ENCODE measurements at regions not wholly inside any gene's neighbourhood (a gene's known extent, or its start where the extent isn't known, plus 50 kb on each side); places are given as distances from the start of the nearest gene placed in this dataset.

DNA sequence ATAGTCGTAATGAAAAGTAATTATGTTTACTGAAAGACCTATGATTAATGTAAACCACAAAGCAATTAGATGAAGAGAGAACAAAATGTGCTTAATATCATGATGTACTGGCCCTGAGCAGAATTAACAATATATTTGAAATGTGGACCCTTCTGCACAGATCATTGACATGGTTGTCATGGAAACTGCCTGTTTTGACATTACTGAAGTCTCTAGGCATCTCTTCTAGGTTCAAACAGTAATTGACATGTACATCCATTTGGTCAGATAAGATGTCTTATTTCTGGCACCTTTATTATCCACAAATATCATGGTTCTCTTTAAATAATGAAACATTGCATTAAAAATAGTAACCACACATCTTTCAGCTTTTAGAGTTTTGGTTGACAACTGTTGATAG is 251.7 kb upstream of the GNPDA2 start:
- no peaks in the 10 kb centered on the region for H3K36me3 ChIP-seq (ENCODE audit: control insufficient read depth in 4 of 4, insufficient read depth in 3 of 4, low read depth in 1 of 4, low read length in 3 of 4)
- H3K27ac ChIP-seq (ENCODE audit: low read depth in 1 of 2, low read length in 2 of 2): no peak overlapping the region
- no peak overlapping the region for H3K4me3 ChIP-seq (ENCODE audit: low read depth in 1 of 3, low read length in 3 of 3)
- H3K4me1 ChIP-seq (ENCODE audit: control insufficient read depth in 4 of 4, insufficient read depth in 4 of 4, low read length in 3 of 4): no peaks in the 10 kb centered on the region
- no peaks in the 10 kb centered on the region for H3K9me3 ChIP-seq (ENCODE audit: control insufficient read depth in 4 of 4, low read length in 3 of 4)
- H3K27me3 ChIP-seq (ENCODE audit: control insufficient read depth in 4 of 4, insufficient read depth in 4 of 4, low read length in 3 of 4): no peaks in the 10 kb centered on the region
- no peak overlapping the region for H3K9ac ChIP-seq (ENCODE audit: low read depth in 1 of 2, low read length in 2 of 2)
- no peak for TF ChIP-seq EGR1 (IDR thresholded peaks at IDR 0.05; ENCODE audit: low read depth in 2 of 2)
- no peak for TF ChIP-seq HNF4G (IDR thresholded peaks at IDR 0.05)
- no peak for TF ChIP-seq RAD21 (IDR thresholded peaks at IDR 0.05)
- no peak for TF ChIP-seq NR2F2 (IDR thresholded peaks at IDR 0.05)
- no peak for TF ChIP-seq RXRA (IDR thresholded peaks at IDR 0.05)
- TF ChIP-seq ZBTB33 (IDR thresholded peaks at IDR 0.05): no peak
- TF ChIP-seq TAF1 (conservative IDR thresholded peaks at IDR 0.05): no peak
- TF ChIP-seq MAX (IDR thresholded peaks at IDR 0.05): no peak
- no peak for TF ChIP-seq FOXA1 (IDR thresholded peaks at IDR 0.05)
- TF ChIP-seq, protein P1, sequence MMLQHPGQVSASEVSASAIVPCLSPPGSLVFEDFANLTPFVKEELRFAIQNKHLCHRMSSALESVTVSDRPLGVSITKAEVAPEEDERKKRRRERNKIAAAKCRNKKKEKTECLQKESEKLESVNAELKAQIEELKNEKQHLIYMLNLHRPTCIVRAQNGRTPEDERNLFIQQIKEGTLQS (IDR thresholded peaks at IDR 0.05): no peak
- TF ChIP-seq FOXA2 (IDR thresholded peaks at IDR 0.05): no peak
- TF ChIP-seq JUND (IDR thresholded peaks at IDR 0.05): no peak
- no peak for TF ChIP-seq REST (IDR thresholded peaks at IDR 0.05)
- no peak for TF ChIP-seq SP1 (IDR thresholded peaks at IDR 0.05)
- TF ChIP-seq YY1 (IDR thresholded peaks at IDR 0.05): no peak
- DNase-seq (ENCODE audit: low spot score): no peak
- WGBS: 59% methylated on average over 1 of the region's 1 CpG

GRCh38 chr4:44965435-44966095 is 239.2 kb upstream of the GNPDA2 start:
- 83% methylated on average over 6 of the region's 6 CpGs for WGBS
- no peak overlapping the region for H3K4me3 ChIP-seq (ENCODE audit: low read depth in 1 of 3, low read length in 3 of 3)

More at GRCh38 chr4:44965435-44966095, 239.2 kb upstream of the GNPDA2 start:
- no peak for DNase-seq (ENCODE audit: low spot score)
- Histone ChIP-seq H3K27me3 (ENCODE audit: control insufficient read depth in 4 of 4, insufficient read depth in 4 of 4, low read length in 3 of 4) (no peaks in the 10 kb centered on the region), H3K4me1 (ENCODE audit: control insufficient read depth in 4 of 4, insufficient read depth in 4 of 4, low read length in 3 of 4) (no peaks in the 10 kb centered on the region), H3K36me3 (ENCODE audit: control insufficient read depth in 4 of 4, insufficient read depth in 3 of 4, low read depth in 1 of 4, low read length in 3 of 4) (no peaks in the 10 kb centered on the region), H3K9ac (ENCODE audit: low read depth in 1 of 2, low read length in 2 of 2) (no peak overlapping the region), H3K9me3 (ENCODE audit: control insufficient read depth in 4 of 4, low read length in 3 of 4) (peaks cover 0 to 8% (median 6%) of the 10 kb centered on the region in 4 donors), H3K27ac (ENCODE audit: low read depth in 1 of 2, low read length in 2 of 2) (no peak overlapping the region)
- no peak for TF ChIP-seq FOXA2 (IDR thresholded peaks at IDR 0.05)
- TF ChIP-seq, protein P2, sequence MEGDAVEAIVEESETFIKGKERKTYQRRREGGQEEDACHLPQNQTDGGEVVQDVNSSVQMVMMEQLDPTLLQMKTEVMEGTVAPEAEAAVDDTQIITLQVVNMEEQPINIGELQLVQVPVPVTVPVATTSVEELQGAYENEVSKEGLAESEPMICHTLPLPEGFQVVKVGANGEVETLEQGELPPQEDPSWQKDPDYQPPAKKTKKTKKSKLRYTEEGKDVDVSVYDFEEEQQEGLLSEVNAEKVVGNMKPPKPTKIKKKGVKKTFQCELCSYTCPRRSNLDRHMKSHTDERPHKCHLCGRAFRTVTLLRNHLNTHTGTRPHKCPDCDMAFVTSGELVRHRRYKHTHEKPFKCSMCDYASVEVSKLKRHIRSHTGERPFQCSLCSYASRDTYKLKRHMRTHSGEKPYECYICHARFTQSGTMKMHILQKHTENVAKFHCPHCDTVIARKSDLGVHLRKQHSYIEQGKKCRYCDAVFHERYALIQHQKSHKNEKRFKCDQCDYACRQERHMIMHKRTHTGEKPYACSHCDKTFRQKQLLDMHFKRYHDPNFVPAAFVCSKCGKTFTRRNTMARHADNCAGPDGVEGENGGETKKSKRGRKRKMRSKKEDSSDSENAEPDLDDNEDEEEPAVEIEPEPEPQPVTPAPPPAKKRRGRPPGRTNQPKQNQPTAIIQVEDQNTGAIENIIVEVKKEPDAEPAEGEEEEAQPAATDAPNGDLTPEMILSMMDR (IDR thresholded peaks at IDR 0.05; ENCODE audit: low read depth, low read length, missing input control): no peak
- TF ChIP-seq ZBTB33 (IDR thresholded peaks at IDR 0.05): no peak
- no peak for TF ChIP-seq FOXA1 (IDR thresholded peaks at IDR 0.05)
- TF ChIP-seq, protein P1 (IDR thresholded peaks at IDR 0.05): no peak
- no peak for TF ChIP-seq RAD21 (IDR thresholded peaks at IDR 0.05)

All from liver (tissue), 8 donors.